Suppressor macrophage (primary cell): ENCODE measurements at regions not wholly inside any gene's neighbourhood (a gene's known extent, or its start where the extent isn't known, plus 50 kb on each side); places are given as distances from the start of the nearest gene placed in this dataset.
"Not testable (repeated sequence)": the region's sequence is repeated elsewhere in the genome, so short reads cannot be mapped to it uniquely, and the experiment has no call there.

ENCODE experiments used
- DNase-seq, 4 experiments: peaks; one replicate each; pipeline ENCODE4 v3.0.0-alpha.2; 2020 to 2022

DNA sequence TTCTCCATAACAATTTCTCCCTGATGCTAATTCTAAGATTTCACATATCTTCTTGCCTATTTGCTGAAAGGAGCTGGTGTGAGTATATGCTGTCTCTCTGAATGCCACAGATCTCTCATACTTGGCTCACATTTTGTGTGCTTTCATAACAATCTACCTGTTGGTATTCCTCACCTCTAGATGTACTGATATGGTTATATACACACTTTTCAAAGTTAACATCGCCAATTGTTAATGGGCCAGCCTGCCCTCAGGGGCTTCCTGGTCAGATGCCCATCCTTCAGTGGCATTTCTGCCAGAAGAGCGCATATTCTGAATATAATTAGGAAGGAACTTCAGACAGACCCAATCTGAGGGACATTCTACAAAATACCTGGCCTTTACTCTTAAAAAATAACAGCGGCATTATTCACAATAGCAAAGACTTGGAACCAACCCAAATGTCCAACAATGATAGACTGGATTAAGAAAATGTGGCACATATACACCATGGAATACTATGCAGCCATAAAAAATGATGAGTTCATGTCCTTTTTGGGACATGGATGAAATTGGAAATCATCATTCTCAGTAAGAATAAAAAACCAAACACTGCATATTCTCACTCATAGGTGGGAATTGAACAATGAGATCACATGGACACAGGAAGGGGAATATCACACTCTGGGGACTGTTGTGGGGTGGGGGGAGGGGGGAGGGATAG is 123.9 kb upstream of the FAT1 start:
- DNase-seq = not testable (repeated sequence)

DNA sequence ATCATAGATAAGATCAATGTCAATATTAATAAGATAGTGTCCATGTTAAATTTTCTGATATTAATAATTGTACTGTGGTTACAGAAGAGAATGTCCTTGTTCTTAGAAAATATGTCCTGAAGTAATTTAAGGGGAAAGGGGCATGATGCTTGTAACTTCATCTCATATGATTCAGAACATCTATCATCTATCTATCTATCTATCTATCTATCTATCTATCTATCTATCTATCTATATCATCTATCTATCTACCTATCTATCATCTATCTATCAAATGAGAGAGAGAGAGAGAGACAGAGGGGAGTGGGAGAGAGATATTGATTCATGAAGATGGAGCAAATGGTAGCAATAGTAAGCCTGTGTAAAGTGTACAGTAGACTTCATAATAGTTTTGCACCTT is 124.8 kb upstream of the FAT1 start:
- no peak for DNase-seq

DNA sequence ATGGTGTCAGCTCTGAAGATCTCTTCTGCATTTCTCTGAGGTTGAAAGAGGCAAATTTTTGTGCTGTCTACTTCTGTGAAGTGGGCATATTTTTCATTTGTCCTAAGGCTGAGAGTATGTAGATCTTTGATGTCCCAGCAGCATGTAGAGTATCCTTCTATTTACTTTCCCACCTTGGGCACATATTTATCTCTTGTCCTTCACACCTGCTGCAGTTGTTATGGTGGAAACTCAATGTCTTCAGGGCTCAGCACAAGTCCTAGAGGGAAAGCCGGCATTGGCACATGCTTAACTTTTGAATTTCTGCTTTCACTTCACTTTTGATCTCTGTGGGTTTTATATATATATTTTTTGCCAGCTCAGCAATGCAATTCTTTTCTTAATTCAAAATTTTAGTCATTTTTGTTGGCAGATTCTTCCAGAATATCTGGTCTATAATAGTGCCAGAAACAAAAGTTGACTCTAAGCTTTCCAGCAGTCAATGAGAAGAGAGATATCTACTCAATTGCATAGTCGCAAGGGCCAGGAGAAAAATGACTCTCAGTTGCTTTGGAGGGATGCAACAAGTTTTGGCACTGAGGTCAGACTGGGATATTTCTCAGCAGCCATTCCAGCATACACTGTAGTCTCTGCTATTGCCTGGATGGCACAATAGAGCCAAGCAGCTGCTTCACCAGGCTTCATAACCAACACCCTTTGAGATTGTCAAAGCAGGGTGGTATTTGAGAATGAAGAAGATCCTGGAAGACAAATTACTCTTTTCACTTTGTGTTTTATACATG is 127.8 kb upstream of the FAT1 start:
- no peak for DNase-seq

DNA sequence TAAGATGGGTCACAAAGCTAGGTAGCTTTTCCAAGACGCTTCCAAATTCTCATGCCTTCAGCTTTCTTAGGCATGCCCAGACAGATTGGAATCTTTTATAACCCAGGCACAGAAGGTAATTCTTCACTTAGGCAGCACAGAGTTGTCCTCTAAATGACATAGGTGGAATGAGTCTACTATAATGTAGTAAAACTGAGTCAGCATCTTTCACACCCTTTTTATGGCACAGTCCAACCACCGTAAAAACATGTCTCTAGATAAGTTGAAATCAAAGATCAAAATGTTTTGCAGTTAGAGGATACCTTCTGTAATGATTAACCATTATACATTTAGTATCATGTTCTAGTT is 128.4 kb upstream of the FAT1 start:
- DNase-seq = no peak

DNA sequence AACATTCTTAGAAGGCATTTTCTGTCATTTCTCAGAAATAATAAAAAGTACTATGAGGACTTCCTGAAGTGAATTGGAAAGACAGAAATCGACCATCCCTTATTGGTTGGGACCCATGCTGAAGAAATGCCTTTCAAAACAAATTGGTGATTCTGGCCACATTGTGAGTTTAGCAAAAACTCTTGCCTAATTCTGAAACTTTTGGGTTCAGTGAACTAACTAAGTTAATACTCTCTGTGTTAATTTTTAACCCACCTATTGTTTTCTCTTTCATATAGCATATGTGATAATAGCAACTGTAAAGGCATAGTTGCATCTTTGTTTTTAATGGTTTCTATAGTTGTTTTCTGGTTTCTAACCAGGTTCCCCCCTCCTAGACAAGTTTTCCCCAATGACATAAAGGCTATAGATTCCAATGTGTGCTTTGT is 129.3 kb upstream of the FAT1 start:
- no peak for DNase-seq

DNA sequence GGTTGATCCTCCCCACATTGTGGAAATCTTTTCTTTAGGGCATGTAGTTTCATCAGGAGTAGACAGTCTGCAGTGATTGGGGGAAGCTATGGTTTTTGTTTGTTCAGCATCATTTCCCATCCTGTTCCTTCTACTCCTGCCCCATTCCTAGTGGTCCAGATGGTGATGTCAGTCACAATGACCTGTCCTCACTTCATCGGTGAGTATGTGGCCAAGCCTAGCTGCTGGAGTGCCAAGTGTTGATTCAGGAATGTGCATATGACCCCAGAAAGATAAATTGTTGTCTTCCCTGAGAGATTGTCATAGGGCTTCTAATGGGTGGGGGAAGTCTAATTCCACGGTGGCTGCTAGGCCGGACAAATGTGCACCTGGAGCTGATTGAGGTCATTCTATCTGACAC is 130.6 kb upstream of the FAT1 start:
- no peak for DNase-seq

DNA sequence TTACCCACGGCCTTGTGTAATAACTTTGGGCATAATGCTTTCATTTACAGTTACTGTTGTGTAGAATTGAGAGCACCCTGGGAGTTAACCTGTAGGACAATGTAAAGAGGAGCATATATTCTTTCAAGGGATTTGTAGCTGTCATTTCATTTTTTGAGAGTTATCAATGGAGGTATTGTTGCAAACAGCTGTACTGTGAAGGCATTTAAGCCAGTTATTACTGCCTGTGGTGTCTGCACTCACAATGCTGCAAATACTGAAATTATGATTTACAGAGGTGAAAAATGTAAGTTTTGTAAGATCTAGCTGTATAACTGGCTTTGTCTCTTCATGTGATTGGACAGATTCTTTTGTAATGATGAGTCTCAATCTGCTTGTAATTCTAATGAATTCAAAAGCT is 131.5 kb upstream of the FAT1 start:
- no peak for DNase-seq

DNA sequence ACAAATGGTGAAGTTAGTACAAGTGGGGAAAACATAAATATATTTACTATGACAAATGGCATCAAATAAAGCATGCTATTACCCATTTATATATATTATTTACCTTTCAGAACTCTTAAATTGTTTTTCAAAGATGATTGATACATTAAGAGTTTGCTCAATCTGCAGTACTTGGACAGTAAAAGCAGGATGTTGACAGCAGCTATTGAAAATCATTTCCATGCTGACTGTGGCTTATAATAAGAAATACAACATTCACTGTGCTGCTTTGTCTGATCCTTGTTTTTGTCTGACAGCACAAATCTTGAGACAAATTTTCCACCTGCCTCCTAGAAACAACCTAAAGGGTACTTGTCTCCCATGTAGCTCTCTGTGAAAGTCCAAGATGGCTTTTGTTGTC is 134.1 kb upstream of the FAT1 start:
- no peak for DNase-seq

DNA sequence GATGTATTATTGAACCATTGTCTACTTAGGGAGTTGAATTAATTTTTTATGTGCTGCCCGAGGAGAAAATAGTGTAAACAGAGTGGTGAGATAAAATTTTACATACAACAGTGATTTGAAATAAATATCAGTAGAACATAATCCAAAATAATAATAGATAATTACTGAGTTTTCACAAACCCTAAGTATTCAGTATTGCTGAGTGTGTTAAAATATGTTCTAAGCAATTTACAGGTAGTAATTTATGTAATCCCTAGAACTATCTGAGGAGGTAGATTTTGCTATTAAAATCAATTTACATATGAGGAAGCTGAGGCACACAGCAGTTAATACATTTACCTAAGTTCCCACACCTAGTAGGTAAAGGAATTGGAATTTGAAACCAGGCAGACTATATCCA is 134.7 kb upstream of the FAT1 start:
- no peak for DNase-seq

DNA sequence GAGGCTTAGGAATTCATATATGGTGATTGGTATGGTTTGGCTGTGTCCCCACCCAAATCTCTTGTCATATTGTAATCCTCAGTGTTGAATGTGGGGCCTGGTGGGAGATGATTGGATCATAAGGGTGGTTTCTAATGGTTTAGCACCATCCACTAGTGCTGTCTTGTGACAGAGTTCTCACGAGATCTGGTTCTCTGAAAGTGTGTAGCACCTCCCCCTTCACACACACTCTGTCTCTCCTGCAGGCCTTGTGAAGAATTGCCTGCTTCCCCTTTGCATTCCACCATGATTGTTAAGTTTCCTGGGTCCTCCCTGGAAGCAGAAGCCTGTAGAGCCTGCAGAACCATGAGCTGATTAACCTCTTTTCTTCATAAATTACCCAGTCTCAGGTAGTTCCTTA is 135.8 kb upstream of the FAT1 start:
- no peak for DNase-seq

DNA sequence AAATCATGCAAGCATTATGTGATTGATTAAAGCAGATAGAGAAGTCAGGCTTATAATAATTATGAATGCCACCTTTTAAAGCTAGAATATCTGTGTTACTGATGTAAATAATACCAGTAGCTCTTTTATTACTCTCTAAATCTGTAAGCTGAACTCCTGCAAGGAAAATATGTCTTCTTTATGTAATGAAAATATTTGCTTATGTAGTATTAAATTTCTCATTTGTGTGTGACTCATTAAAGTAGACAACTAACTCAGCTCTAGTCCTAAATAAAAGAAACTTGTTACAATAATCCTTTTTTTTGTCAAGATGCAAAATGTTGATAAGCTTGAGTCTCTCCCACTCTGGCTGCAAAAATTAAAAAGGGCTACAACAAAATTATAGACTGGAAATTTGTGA is 137.7 kb upstream of the FAT1 start:
- DNase-seq = no peak

DNA sequence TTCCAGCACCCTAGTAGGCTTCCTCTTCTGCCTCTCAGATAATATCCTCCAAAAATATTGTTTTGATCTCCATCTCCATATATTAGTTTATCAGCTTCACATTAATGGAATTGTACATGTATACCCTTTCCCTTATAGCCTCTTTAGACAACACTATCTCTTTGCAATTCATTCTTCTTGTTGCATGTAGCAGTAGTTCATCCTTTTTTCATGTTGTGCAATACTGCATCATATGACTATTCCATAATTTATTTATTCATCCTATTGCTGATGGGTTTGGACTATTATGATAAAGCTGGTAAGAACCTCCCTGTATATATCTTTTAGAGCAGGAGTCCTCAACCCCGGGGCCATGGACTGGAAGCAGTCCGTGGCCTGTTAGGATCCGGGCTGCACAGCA is 148.2 kb upstream of the FAT1 start:
- no peak for DNase-seq

DNA sequence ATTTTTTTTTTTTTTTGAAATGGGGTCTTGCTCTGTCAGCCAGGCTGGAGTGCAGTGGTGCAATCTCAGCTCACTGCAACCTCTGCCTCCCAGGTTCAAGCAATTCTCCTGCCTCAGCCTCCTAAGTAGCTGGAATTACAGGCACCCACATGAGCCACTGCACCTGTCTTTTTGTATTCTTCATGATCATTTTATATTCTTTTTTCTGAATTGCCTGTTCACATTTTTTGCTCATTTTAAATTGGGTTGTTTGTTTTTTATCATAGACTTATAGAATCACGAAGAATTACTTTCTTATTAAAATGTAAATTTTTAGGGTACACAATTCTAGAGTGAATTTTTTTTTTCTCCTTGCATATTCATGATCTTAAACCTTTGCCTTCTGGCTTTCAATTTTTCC is 149.4 kb upstream of the FAT1 start:
- not testable (repeated sequence) for DNase-seq

DNA sequence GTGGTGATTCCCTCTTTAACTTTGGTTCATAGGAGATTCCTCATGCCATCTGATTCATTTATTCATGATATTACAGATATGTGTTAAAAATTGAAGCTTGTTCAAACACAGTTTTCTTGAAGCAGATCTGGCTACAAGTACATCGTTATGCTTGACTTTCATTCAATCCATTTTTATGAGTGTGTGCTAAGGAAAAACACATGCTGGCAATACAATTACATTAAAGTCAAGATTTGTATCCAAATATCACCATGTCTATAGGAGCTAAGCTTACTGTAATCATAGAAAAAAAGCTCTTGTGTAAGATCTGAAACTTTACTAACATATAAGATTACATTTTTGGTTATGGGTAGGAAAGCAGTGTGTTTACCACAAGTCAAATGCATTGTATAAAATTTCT is 151.8 kb upstream of the FAT1 start:
- DNase-seq = no peak

DNA sequence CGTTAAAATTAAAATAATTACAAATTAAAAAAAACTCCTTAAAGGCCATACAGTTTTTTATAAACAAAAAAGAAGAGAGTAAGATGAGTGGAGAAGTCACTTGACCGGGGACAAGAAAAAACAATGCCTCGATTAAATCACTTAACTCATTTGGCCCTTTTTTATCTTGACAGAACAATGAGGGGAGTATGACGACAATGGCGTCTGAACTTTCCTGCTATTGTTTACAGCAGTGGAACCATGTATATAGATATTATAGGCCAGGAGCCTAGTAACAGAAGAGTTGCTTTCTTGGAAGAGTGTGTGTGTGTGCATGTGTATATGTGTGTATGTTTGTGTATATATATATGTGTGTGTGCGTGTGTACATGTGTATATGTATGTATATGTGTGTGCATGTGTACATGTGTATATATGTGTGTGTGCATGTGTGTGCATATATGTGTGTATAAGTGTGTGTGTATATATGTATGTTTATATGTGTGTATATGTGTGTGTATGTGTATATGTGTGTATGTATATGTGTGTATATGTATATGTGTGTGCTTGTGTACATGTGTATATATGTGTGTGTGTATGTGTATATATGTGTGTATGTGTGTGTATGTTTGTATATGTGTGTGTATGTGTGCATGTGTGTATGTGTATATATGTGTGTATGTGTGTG is 153.4 kb upstream of the FAT1 start:
- DNase-seq = no peak

DNA sequence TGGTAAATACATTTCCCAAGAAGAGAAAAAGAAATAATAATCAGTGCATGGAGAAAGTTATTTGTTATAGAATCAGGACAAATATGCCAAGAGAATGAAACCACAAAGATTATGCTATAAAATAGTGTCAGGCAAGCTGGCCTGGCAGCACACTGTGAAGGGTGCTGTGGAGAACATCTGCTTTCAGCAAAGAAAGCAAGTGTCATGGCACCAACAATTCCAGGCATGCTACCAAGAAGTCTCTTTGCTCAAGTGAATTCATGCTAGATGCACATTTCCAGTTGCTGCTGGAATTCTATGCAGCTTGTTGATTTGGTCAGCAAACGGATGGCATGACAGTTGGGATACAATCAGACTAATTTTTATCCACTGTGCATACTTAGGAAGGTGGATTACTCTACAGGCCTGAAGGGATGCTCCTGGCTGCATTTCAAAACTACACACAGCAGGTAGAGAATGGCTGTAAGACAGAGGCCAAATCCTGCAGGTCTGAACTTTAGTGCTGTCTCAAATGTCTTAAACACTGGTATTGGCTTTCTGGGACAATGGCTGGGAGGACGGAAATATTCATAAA is 154.6 kb upstream of the FAT1 start:
- no peak for DNase-seq

DNA sequence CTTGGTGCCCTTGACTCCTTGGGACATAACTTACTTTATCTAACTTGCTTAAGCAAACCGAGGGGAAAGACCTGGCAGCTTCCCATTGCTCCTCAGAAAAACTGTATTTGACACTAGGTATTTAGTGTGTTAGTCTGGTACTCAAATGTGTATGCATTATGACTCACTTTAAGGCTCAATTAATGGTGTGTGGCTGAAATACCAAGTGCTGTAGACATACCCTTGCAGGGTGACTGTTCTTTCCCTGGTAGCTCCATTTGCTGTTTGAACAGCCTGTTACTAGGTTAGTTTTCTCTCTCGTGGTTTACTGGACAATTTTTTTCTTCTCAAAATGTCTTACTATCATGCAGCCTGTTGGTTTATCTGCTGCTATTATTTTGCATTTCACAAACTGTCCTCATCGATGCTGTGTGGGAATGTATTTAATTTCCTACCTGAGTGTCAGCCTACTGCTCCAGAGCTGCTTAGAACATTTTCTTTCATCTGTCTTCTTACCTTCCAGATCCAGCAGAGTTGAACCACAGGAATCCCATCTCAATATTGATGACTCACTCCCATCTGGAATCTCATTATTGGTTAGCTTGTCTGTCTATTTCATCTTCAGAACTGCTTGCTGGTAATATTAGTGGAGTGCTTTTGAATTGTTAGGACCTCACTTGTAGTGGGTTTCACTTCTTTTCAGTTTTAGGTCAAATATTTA is 158.0 kb upstream of the FAT1 start:
- DNase-seq = no peak

DNA sequence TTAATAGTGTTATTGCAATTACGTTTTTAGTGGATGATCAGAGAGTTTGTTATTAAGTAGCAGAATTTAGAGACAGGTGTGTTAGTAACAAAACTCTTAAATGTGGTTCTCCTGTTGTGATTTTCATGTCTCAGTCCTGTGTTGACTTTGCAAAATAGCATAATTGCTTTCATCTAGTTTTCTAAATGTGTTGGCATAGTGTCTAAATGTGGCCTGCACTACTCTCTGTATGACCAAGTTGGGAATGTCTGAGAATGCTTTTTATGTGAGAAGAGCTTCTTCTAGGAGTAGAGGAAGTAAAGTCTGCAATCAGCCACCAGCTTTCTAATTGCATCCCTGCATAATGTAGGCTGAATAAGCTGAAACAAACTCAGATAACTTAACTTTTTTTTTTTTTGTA is 158.6 kb upstream of the FAT1 start:
- no peak for DNase-seq

DNA sequence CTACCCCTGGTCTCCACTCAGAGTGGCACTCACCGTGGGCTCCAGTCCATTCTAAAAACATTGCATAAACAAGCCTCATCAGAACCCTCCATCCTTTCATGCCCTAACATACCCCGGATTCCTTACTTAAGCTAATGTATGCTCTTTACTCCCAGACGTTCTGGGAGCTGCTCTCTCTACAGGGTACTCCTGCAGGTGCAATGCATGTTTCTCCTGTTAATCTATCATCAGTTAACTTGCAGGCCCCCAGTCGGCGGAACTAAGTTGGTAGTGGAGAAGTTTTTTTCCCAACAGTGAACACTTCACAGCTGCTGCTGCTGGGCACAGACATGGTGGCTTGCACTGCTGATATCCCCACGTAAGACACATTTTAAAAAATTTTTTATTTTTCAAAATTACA is 161.6 kb upstream of the FAT1 start:
- DNase-seq = no peak

DNA sequence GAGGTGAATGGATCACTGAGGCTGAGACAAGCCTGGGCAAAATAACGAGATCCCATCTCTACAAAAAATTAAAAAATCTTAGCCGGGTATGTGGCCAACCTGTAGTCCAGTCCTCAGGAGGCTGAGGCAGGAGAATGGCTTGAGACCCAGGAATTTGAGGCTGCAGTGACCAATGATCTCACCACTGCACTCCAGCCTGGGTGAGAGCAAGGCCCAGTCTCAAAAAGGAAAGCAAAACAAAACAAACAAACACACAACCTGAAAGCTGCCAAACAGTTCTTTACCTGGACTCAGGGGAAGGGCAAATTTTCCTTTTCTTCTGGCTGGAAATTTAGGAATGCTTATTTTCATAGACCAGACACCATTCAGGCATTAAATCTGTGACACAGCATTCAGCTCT is 163.1 kb upstream of the FAT1 start:
- no peak for DNase-seq

DNA sequence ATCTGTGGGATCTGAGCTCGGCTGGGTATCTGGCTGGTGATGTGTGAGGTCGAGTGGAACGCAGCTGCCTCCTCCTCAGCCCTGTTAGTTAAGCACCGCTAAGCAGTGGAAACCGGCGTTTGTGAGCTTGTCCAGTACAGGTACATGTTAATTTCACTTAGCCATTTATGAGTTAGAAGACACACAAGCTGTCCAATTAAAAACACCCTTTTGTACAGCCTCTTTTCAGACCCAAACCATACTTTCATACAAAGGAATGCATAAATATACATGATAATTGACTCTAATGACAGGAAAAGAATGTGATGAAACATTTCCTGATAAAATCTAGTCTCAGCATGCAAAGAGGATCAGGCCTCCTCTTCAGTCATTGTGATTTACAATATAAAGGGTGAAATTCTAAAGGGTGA is 163.6 kb upstream of the FAT1 start:
- DNase-seq = no peak

DNA sequence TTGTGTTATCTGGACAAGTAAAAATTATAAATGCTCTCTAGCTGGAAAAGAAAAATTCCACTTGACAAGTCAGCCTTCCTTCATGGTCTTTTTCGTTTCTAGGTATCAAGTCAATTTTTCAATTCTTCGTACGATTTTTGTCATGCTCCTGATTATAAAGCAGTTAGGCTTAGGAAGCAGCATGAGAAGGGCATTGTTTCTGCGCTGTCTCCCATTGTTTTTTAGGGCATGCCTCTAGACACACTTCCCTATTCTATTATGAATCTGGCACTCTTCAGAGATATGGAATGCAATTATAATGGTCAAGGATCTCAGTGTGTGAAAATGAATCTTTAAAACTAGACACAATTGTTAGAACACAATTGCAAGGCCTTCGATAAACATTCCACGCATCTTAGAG is 164.1 kb upstream of the FAT1 start:
- no peak for DNase-seq
